ENCODE measurements at regions not wholly inside any gene's neighbourhood (a gene's known extent, or its start where the extent isn't known, plus 50 kb on each side); places are given as distances from the start of the nearest gene placed in this dataset.

DNA sequence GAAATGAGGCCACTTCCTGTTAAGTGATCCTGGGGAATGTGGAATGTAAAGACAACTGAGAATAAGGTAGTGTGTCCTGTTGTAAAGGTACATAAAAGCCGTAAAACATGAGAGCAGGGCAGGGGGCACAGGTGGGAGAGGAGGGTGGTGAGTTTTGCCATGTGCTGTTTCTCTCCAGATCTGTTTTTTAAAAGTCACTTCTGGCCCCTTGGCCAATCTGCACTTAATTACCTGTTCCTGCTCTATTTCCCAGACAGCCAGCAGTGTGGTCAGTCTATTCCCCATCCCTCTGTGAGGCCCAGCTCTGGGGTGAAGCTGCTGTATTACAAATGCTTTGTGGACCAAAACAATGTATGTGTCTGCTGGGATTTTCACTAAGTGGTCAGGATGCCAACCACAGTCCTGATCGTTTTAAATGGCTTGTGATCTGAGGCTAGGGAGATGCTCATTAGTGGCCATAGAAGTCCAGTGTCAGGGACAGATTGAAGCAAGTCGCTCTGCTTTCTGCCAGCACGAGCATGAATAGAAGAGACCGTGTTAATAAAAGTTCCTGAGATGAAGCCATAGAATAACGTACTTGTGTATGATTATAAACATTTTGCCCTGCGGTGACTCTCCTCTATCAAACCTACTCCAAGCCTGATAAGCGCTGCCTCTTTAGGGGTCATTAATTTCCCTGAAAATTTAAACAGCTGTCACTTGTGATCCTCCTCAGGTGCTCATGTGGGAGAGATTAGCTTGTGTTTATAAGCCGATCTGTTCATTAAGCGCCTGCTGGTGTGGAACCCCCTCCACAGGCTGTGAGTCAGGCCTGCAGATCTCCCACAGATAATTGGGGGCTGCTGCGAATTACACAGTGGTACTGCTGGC lies 111.8 kb upstream of the CENPW start:
- H3K4me3 ChIP-seq: no peak overlapping the region
- WGBS, 4 donors: 58 to 72% (median 63%) methylated on average over 11 of the region's 11 CpGs
- H3K9me3 ChIP-seq: no peaks in the 10 kb centered on the region

DNA sequence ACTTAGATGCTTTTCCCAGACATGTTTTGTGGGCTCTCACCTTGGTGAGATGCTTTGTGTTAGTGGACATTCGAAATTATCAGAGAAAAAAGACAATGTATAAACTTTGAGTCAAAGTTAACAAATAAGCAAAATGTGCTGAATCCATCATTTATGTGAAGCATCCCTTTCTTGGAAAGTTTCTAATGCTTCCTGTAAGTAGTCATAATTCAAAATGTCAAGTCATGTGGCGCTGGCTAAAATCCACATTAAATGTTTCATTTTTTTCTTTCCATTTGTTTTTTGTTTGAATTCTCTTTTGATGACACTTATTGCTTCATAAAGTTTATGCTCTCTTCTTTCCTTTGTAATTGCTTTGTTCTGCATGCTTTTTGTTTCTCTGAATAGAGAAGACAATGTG lies 107.2 kb upstream of the CENPW start:
- Histone ChIP-seq H3K27ac (no peak overlapping the region), H3K36me3 (no peaks in the 10 kb centered on the region), H3K9me3 (peaks cover 0 to 7% (median 0%) of the 10 kb centered on the region in 12 donors), H3K4me3 (no peak overlapping the region), H3K4me1 (no peaks in the 10 kb centered on the region), H3K27me3 (no peaks in the 10 kb centered on the region)
- DNase-seq: no peak
- no peak for ATAC-seq
- intact Hi-C loops (cut with DNase I): no loop called here
- 56 to 75% (median 72%) methylated on average over 2 of the region's 2 CpGs for WGBS, 4 donors
- no peak for TF ChIP-seq CTCF (IDR thresholded peaks at IDR 0.05)
- TF ChIP-seq POLR2A (IDR thresholded peaks at IDR 0.05): no peak

More for the DNA sequence above, 111.8 kb upstream of the CENPW start:
- no peaks in the 10 kb centered on the region for H3K36me3 ChIP-seq
- no peak for TF ChIP-seq CTCF (IDR thresholded peaks at IDR 0.05)
- no peak for TF ChIP-seq POLR2A (IDR thresholded peaks at IDR 0.05)
- intact Hi-C loops (cut with DNase I): no loop called here
- H3K4me1 ChIP-seq: no peaks in the 10 kb centered on the region
- DNase-seq: no peak
- H3K27ac ChIP-seq: no peak overlapping the region
- no peaks in the 10 kb centered on the region for H3K27me3 ChIP-seq
- ATAC-seq: no peak

GRCh38 chr6:126233192-126233591 lies 106.7 kb upstream of the CENPW start:
- H3K9me3 ChIP-seq: peaks cover 0 to 7% (median 0%) of the 10 kb centered on the region in 12 donors
- intact Hi-C loops (cut with DNase I): no loop called here
- no peak for ATAC-seq
- H3K36me3 ChIP-seq: no peaks in the 10 kb centered on the region
- TF ChIP-seq POLR2A (IDR thresholded peaks at IDR 0.05): no peak
- TF ChIP-seq CTCF (IDR thresholded peaks at IDR 0.05): no peak
- H3K4me1 ChIP-seq: no peaks in the 10 kb centered on the region
- H3K27ac ChIP-seq: no peak overlapping the region
- WGBS, 4 donors: 89 to 96% (median 90%) methylated on average over 1 of the region's 1 CpG
- H3K4me3 ChIP-seq: no peak overlapping the region
- no peak for DNase-seq
- no peaks in the 10 kb centered on the region for H3K27me3 ChIP-seq

GRCh38 chr6:126235363-126235762 lies 104.6 kb upstream of the CENPW start:
- no peak overlapping the region for H3K4me3 ChIP-seq

More at GRCh38 chr6:126235363-126235762, 104.6 kb upstream of the CENPW start:
- intact Hi-C loops (cut with DNase I): no loop called here
- no peaks in the 10 kb centered on the region for H3K27me3 ChIP-seq
- H3K4me1 ChIP-seq: no peaks in the 10 kb centered on the region
- H3K9me3 ChIP-seq: peaks cover 0 to 13% (median 0%) of the 10 kb centered on the region in 12 donors
- no peaks in the 10 kb centered on the region for H3K36me3 ChIP-seq
- DNase-seq (no peak), ATAC-seq (no peak)
- no peak for TF ChIP-seq CTCF (IDR thresholded peaks at IDR 0.05)
- TF ChIP-seq POLR2A (IDR thresholded peaks at IDR 0.05): no peak
- WGBS, 4 donors: 96 to 100% (median 97%) methylated on average over 1 of the region's 1 CpG
- H3K27ac ChIP-seq: no peak overlapping the region
